ENCODE measurements at regions not wholly inside any gene's neighbourhood (a gene's known extent, or its start where the extent isn't known, plus 50 kb on each side); places are given as distances from the start of the nearest gene placed in this dataset.

DNA sequence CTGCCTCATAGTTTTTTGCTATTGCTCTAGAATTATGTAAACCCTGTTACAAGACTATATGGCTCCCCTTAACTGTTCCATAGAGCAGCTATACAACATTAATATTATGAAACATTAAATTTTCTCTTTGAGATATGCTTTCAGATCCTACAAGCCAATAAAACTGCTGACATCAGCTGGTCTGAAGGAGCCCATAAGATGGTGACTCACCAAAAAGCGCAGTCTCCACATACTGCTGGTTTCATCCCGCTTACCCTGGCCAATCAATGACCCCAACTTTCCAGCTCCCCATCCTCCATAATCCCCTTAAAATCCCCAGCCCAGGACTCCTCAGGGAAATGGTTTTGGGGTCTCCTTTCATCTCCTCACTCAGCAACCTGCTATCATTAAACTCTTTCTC lies 172.7 kb downstream of the NSG2 start:
- TF ChIP-seq POLR2A (IDR thresholded peaks at IDR 0.05), result no peak
- TF ChIP-seq, protein P1, sequence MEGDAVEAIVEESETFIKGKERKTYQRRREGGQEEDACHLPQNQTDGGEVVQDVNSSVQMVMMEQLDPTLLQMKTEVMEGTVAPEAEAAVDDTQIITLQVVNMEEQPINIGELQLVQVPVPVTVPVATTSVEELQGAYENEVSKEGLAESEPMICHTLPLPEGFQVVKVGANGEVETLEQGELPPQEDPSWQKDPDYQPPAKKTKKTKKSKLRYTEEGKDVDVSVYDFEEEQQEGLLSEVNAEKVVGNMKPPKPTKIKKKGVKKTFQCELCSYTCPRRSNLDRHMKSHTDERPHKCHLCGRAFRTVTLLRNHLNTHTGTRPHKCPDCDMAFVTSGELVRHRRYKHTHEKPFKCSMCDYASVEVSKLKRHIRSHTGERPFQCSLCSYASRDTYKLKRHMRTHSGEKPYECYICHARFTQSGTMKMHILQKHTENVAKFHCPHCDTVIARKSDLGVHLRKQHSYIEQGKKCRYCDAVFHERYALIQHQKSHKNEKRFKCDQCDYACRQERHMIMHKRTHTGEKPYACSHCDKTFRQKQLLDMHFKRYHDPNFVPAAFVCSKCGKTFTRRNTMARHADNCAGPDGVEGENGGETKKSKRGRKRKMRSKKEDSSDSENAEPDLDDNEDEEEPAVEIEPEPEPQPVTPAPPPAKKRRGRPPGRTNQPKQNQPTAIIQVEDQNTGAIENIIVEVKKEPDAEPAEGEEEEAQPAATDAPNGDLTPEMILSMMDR (IDR thresholded peaks at IDR 0.05), result no peak
